Activated T-helper 1 cell treated with anti-CD3 and anti-CD28 coated beads, Interleukin-2, amount 50 U/mL, for 16 hours (primary cell): ENCODE measurements at regions not wholly inside any gene's neighbourhood (a gene's known extent, or its start where the extent isn't known, plus 50 kb on each side); places are given as distances from the start of the nearest gene placed in this dataset.
"Not testable (repeated sequence)": the region's sequence is repeated elsewhere in the genome, so short reads cannot be mapped to it uniquely, and the experiment has no call there.

Experiments
- DNase-seq, 2 donors: peaks; one replicate each; pipeline ENCODE4 v3.0.0-alpha.2; 2020; ENCODE audit warnings: low read depth in 1 of 2, low spot score in 1 of 2

DNA sequence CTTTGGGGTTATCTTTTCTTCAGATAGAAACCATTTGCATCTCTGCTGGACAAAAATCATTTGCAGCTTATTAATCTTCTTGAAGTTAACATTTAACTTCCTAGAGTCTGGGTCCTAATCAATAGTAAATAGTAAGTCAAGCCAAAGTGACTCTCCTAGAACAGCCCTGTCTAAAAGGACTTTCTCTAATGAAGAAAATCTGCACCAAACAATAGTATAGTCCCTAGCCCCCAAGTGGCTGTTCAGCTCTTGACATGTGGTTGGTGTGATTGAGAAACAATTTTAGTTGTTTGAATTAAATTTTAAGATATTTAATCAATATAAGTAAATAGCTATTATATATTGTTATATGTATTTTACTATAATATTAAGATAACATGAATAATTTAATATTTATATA, 64.6 kb upstream of the SHB start:
- no peak for DNase-seq

DNA sequence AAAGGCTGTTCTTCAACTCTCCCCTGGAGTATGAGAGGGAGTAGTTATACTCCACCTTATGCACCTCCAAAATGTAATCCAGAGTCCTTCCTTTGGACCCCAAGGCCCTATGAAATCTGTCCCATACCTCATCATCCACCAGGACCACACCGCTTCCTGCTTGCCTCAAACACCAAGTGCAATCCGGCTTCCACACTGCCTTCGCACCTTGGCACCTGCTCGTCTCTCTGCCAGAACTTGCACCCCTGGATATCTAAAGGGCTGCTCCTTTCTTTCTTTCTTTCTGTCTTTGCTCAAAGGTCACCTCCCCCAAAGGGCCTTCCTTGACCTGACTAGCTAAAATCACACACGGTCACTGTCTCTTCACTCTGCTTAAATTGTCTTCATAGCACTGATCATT, 63.9 kb upstream of the SHB start:
- no peak for DNase-seq

DNA sequence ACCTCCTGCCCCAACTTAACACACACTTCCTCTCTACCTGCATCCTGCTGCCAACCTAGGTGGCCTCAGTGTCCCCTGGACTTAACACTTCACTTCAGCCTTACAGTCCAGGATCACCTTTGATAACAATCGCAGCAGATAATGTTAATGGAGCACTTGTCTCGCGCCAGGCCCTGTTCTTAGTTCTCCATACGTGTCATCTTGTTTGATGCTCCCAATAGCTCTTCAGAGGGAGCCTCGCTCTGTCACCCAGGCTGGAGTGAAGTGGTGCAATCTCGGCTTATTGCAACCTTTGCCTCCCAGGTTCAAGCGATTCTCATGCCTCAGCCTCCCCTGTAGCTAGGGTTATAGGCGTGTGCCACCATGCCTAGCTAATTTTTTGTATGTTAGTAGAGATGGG, 62.7 kb upstream of the SHB start:
- no peak for DNase-seq

DNA sequence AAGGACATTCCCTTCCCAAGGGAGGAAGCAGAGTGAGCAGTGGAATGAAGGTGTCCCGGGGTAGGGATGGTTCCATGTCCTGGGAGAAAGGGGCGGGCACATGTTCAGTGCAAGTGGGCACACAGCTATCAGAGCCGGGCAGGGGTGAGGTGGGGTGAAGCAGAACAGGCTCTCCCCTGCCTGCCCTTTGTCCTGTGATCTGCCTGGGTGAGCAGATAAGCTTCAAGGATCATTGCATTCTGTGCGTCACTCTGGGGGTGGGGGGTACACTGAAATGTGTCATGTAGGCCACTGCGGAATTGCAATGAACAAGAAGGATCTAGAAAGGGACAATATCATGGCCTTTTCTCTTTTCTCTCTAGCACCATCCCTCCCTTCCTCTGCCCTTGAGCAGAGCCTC, 61.7 kb upstream of the SHB start:
- DNase-seq: no peak

DNA sequence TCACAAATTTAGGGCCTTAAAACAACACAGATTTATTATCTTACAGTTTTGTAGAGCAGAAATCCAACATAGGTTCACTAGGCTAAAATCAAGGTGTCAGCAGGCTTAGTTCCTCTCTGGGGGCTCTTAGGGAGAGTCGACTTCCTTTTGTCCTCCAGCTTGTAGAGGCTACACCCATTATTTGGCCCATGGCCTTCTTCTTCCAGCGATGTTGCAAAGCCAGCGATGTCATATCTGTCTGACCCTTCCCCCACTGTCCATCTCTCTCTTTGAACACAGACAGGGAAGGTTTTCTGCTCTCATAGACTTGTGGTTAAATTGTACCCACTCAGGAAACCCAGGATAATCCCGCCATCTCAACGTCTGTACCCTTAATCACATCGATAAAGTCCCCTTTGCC, 60.3 kb upstream of the SHB start:
- no peak for DNase-seq

DNA sequence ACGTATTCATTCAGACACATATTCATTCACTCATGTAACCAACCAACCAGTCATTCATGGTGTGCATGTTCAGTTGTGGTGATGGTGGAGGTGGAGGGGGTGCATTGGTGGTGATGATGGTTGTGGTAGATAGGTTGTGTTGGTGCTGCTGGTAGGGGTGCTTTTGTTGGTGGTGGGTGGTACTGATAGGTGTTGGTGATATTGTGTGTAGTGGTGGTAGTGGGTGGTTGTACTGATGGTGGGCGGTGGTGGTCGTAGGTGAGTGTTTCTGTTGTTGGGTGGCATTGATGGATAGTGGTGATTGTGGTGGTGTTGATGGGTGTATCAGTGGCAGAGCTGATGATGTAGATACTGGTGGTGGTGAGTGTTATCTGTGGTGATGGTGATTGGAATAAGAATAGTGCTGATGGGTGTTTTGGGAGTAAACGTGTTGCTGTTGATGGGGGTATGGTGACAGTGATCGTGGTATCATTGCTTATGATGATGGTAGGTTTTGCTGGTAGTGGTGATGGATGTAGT, 59.8 kb upstream of the SHB start:
- no peak for DNase-seq

DNA sequence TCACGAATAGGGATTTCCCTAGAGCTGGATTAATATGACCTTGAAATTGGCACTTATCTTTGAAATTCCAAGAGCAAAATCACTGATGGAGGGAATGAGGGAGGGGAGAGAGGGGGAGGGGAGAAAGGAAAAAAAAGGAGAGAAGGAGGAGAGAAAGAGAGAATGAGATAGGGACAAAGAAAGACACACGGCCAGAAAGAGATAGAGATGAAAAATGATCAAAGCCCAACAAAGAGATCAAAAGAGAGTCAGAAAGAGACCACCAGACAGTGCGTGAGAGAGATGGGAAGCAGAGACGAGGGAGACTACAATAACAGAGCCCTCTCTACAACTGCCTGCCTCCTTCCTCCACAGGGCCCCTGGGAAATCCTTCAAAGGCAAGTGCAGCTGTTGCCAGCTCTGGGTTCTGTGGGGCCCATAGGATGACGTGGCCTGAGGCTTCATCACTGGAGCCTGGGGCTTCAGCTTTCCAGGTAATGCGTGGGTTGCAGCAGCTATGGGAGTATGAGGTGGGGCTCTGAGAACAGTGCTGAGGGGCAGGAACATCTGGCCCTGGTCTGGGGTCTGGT, 58.3 kb upstream of the SHB start:
- DNase-seq: no peak

DNA sequence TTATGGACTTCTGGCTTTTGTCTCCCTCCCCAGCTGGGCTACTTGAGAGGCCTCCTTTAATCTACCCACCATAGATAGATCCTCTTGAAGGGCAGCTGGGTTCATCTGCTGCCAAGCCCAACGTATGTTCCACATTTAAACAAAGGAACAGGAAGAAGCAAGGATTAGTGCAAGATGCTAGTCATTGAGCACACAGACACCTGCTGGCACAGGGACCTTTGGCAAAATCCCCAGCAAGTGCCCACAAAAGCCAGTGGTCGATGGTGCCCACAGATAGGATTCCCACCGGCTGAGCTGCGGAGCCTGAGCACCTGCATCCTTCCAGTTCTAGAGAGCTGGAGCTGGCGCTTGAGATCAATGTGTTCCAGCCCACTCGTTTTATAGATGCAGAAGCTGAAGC, 57.7 kb upstream of the SHB start:
- no peak for DNase-seq

DNA sequence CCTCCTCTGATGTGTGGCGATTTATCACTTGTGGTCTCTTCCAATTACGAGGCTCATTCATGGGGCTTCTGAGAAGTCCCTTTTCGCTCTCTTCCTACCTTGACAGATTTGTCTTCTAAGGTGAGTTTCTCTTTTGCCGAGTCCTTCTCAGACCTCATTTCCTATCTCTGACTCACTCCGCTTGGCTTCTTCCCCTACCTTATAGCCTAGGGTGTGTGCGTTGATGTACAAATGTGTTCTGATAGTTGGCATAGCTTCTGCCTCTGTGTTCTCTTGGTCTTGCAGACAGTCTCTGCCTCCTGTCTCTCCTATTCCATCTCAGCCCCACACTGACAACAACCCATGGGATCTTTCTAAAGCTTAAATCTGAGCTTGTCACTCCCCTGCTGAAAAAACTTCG, 56.9 kb upstream of the SHB start:
- DNase-seq: no peak

DNA sequence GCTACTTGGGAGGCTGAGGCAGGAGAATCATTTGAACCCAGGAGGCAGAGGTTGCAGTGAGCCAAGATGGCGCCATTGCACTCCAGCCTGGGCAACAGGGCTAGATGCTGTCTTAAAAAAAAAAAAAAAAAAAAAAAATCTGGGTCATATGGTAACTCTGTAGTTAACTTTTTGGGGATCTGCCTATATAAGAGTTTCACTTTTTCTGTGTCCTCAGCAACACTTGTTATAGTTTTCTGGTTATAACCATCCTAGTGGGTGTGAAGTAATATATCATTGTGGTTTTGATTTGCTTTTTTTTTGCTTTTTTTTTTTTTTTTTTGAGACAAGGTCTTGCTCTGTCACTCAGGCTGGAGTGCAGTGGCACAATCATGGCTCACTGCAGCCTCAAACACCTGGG, 54.3 kb upstream of the SHB start:
- DNase-seq: not testable (repeated sequence)

DNA sequence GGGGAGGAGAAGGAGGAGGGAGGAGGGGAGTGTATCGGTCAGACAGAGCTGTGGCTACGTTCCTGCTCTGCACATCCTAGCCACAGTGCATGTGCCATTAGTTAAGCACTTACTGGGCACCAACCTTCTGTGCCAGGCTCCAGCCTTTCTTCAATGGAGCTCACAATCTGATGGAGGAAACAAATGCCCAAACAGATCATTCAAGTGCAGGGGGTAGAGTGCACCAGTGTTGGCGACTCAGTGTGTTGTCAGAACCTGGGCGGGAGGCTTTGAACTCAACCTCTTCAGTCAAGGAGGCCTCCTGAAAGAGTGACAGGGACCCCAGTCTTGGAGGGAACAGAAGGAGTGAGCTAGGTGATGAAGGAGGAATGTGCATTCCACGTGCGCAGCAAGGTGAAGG, 51.9 kb upstream of the SHB start:
- DNase-seq: no peak

DNA sequence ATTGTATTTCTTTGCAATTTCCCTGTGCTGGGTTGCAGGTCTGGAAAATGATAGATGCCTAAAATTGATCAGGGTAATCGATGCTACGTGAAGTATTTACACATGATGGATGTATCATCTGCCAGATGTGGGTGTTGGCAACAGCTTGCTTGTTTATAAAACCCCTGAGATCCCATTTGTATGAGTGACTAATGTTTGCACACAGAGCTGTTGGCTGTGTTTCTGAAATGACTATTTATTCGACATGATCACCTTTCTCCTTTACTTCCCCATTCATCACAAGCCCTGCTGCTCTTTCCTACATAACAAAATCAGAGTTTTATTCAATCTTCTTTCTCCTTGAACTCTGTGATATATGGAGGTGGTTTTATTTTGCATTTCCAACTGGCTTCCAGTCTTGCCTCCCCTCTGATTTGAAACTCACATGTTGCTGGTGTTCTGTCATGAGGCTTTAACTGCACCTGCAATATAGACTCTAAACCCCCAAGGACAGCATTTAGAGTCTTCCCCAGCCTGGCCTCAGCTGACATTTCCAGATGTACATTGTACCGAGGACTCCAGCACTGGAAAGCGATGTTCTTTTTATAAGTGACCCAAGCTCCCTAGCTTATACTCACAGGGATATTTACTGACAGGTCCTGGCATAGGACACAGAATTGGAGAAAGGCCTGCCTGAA, 50.7 kb upstream of the SHB start:
- DNase-seq: no peak

DNA sequence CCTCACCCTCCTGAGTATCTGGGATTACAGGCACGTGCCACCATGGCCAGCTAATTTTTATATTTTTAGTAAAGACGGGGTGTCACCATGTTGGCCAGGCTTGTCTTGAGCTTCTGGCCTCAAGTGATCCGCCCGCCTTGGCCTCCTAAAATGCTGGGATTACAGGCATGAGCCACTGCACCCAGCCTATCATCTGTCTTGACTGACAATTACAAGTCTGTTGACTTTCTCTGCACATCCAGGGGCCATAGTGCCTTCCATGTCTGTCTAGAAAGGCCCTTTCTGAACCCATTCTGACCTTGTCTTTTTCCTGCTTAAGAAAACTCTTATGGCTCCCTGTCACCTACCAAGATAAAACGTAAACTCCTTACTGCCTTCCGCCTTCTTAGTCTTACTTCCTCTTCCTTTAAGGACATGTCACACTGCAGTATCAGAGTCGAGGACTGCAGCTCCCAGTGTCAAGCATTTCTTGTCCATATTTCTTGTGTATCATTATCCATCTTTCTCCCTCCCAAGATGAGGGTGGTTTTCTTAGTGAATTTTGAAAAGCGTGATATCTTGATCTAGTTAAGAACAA, 49.9 kb upstream of the SHB start:
- no peak for DNase-seq
